ENCODE measurements at regions not wholly inside any gene's neighbourhood (a gene's known extent, or its start where the extent isn't known, plus 50 kb on each side); places are given as distances from the start of the nearest gene placed in this dataset.
"Not testable (repeated sequence)": the region's sequence is repeated elsewhere in the genome, so short reads cannot be mapped to it uniquely, and the experiment has no call there.

- Histone ChIP-seq H3K36me3 (ENCODE audit: control insufficient read depth in 2 of 2, insufficient read depth in 2 of 2, low read length in 2 of 2) (no peaks in the 10 kb centered on the region), H3K27me3 (ENCODE audit: control insufficient read depth in 1 of 2, insufficient read depth in 2 of 2, low read length in 2 of 2) (no peaks in the 10 kb centered on the region), H3K4me1 (ENCODE audit: control insufficient read depth, insufficient read depth, low read length) (no peaks in the 10 kb centered on the region), H3K27ac (ENCODE audit: low read length) (no peak overlapping the region), H3K9ac (ENCODE audit: low read length in 2 of 2) (no peak overlapping the region), H3K4me3 (ENCODE audit: low read length in 2 of 2) (no peak overlapping the region), H3K9me3 (ENCODE audit: control insufficient read depth in 2 of 2, low read length in 2 of 2) (no peaks in the 10 kb centered on the region)
Observed at GRCh38 chr6:6872459-6873344, 235.1 kb upstream of the RREB1 start.

- H3K27me3 ChIP-seq (ENCODE audit: control insufficient read depth in 1 of 2, insufficient read depth in 2 of 2, low read length in 2 of 2) = no peaks in the 10 kb centered on the region
- H3K9ac ChIP-seq (ENCODE audit: low read length in 2 of 2) = no peak overlapping the region
Observed at GRCh38 chr6:6873778-6874177, 234.0 kb upstream of the RREB1 start.

GRCh38 chr6:6875818-6876470 is 231.8 kb upstream of the RREB1 start:
- Histone ChIP-seq H3K4me3 (ENCODE audit: low read length in 2 of 2) (no peak overlapping the region), H3K4me1 (ENCODE audit: control insufficient read depth, insufficient read depth, low read length) (no peaks in the 10 kb centered on the region), H3K27me3 (ENCODE audit: control insufficient read depth in 1 of 2, insufficient read depth in 2 of 2, low read length in 2 of 2) (no peaks in the 10 kb centered on the region), H3K27ac (ENCODE audit: low read length) (no peak overlapping the region), H3K9ac (ENCODE audit: low read length in 2 of 2) (no peak overlapping the region), H3K36me3 (ENCODE audit: control insufficient read depth in 2 of 2, insufficient read depth in 2 of 2, low read length in 2 of 2) (no peaks in the 10 kb centered on the region), H3K9me3 (ENCODE audit: control insufficient read depth in 2 of 2, low read length in 2 of 2) (no peaks in the 10 kb centered on the region)

More at GRCh38 chr6:6873778-6874177, 234.0 kb upstream of the RREB1 start:
- Histone ChIP-seq H3K27ac (ENCODE audit: low read length) (no peak overlapping the region), H3K9me3 (ENCODE audit: control insufficient read depth in 2 of 2, low read length in 2 of 2) (no peaks in the 10 kb centered on the region), H3K4me1 (ENCODE audit: control insufficient read depth, insufficient read depth, low read length) (no peaks in the 10 kb centered on the region), H3K36me3 (ENCODE audit: control insufficient read depth in 2 of 2, insufficient read depth in 2 of 2, low read length in 2 of 2) (no peaks in the 10 kb centered on the region), H3K4me3 (ENCODE audit: low read length in 2 of 2) (no peak overlapping the region)

GRCh38 chr6:6877792-6878191 is 230.0 kb upstream of the RREB1 start:
- not testable (repeated sequence) for H3K9ac ChIP-seq (ENCODE audit: low read length in 2 of 2); H3K27ac ChIP-seq (ENCODE audit: low read length); H3K27me3 ChIP-seq (ENCODE audit: control insufficient read depth in 1 of 2, insufficient read depth in 2 of 2, low read length in 2 of 2); H3K4me3 ChIP-seq (ENCODE audit: low read length in 2 of 2); H3K9me3 ChIP-seq (ENCODE audit: control insufficient read depth in 2 of 2, low read length in 2 of 2); H3K36me3 ChIP-seq (ENCODE audit: control insufficient read depth in 2 of 2, insufficient read depth in 2 of 2, low read length in 2 of 2); H3K4me1 ChIP-seq (ENCODE audit: control insufficient read depth, insufficient read depth, low read length)

GRCh38 chr6:6878887-6879585 is 228.7 kb upstream of the RREB1 start:
- Histone ChIP-seq H3K4me3 (ENCODE audit: low read length in 2 of 2) (no peak overlapping the region), H3K36me3 (ENCODE audit: control insufficient read depth in 2 of 2, insufficient read depth in 2 of 2, low read length in 2 of 2) (no peaks in the 10 kb centered on the region), H3K27ac (ENCODE audit: low read length) (no peak overlapping the region), H3K27me3 (ENCODE audit: control insufficient read depth in 1 of 2, insufficient read depth in 2 of 2, low read length in 2 of 2) (no peaks in the 10 kb centered on the region), H3K9me3 (ENCODE audit: control insufficient read depth in 2 of 2, low read length in 2 of 2) (no peaks in the 10 kb centered on the region), H3K4me1 (ENCODE audit: control insufficient read depth, insufficient read depth, low read length) (no peaks in the 10 kb centered on the region), H3K9ac (ENCODE audit: low read length in 2 of 2) (no peak overlapping the region)

GRCh38 chr6:6879586-6879974 is 228.2 kb upstream of the RREB1 start:
- not testable (repeated sequence) for H3K9ac ChIP-seq (ENCODE audit: low read length in 2 of 2); H3K27ac ChIP-seq (ENCODE audit: low read length); H3K4me3 ChIP-seq (ENCODE audit: low read length in 2 of 2); H3K36me3 ChIP-seq (ENCODE audit: control insufficient read depth in 2 of 2, insufficient read depth in 2 of 2, low read length in 2 of 2); H3K9me3 ChIP-seq (ENCODE audit: control insufficient read depth in 2 of 2, low read length in 2 of 2); H3K4me1 ChIP-seq (ENCODE audit: control insufficient read depth, insufficient read depth, low read length); H3K27me3 ChIP-seq (ENCODE audit: control insufficient read depth in 1 of 2, insufficient read depth in 2 of 2, low read length in 2 of 2)

GRCh38 chr6:6880745-6881437 is 226.9 kb upstream of the RREB1 start:
- Histone ChIP-seq H3K27me3 (ENCODE audit: control insufficient read depth in 1 of 2, insufficient read depth in 2 of 2, low read length in 2 of 2) (no peaks in the 10 kb centered on the region), H3K4me1 (ENCODE audit: control insufficient read depth, insufficient read depth, low read length) (peaks cover 2% of the 10 kb centered on the region)

GRCh38 chr6:6881438-6882225 is 226.1 kb upstream of the RREB1 start:
- Histone ChIP-seq H3K36me3 (ENCODE audit: control insufficient read depth in 2 of 2, insufficient read depth in 2 of 2, low read length in 2 of 2) (no peaks in the 10 kb centered on the region), H3K4me1 (ENCODE audit: control insufficient read depth, insufficient read depth, low read length) (peaks cover 2% of the 10 kb centered on the region), H3K27me3 (ENCODE audit: control insufficient read depth in 1 of 2, insufficient read depth in 2 of 2, low read length in 2 of 2) (no peaks in the 10 kb centered on the region), H3K9ac (ENCODE audit: low read length in 2 of 2) (no peak overlapping the region), H3K4me3 (ENCODE audit: low read length in 2 of 2) (no peak overlapping the region), H3K27ac (ENCODE audit: low read length) (no peak overlapping the region), H3K9me3 (ENCODE audit: control insufficient read depth in 2 of 2, low read length in 2 of 2) (no peaks in the 10 kb centered on the region)

More at GRCh38 chr6:6880745-6881437, 226.9 kb upstream of the RREB1 start:
- Histone ChIP-seq H3K9me3 (ENCODE audit: control insufficient read depth in 2 of 2, low read length in 2 of 2) (no peaks in the 10 kb centered on the region), H3K9ac (ENCODE audit: low read length in 2 of 2) (no peak overlapping the region), H3K4me3 (ENCODE audit: low read length in 2 of 2) (no peak overlapping the region), H3K27ac (ENCODE audit: low read length) (no peak overlapping the region), H3K36me3 (ENCODE audit: control insufficient read depth in 2 of 2, insufficient read depth in 2 of 2, low read length in 2 of 2) (no peaks in the 10 kb centered on the region)

GRCh38 chr6:6882592-6882991 is 225.2 kb upstream of the RREB1 start:
- no peak overlapping the region for H3K27ac ChIP-seq (ENCODE audit: low read length)

GRCh38 chr6:6883011-6883410 is 224.8 kb upstream of the RREB1 start:
- Histone ChIP-seq H3K9me3 (ENCODE audit: control insufficient read depth in 2 of 2, low read length in 2 of 2) (no peaks in the 10 kb centered on the region), H3K36me3 (ENCODE audit: control insufficient read depth in 2 of 2, insufficient read depth in 2 of 2, low read length in 2 of 2) (no peaks in the 10 kb centered on the region), H3K27ac (ENCODE audit: low read length) (no peak overlapping the region)

More at GRCh38 chr6:6882592-6882991, 225.2 kb upstream of the RREB1 start:
- Histone ChIP-seq H3K9ac (ENCODE audit: low read length in 2 of 2) (no peak overlapping the region), H3K27me3 (ENCODE audit: control insufficient read depth in 1 of 2, insufficient read depth in 2 of 2, low read length in 2 of 2) (no peaks in the 10 kb centered on the region), H3K4me1 (ENCODE audit: control insufficient read depth, insufficient read depth, low read length) (peaks cover 2% of the 10 kb centered on the region), H3K36me3 (ENCODE audit: control insufficient read depth in 2 of 2, insufficient read depth in 2 of 2, low read length in 2 of 2) (no peaks in the 10 kb centered on the region), H3K9me3 (ENCODE audit: control insufficient read depth in 2 of 2, low read length in 2 of 2) (no peaks in the 10 kb centered on the region), H3K4me3 (ENCODE audit: low read length in 2 of 2) (no peak overlapping the region)

More at GRCh38 chr6:6883011-6883410, 224.8 kb upstream of the RREB1 start:
- peaks cover 2% of the 10 kb centered on the region for H3K4me1 ChIP-seq (ENCODE audit: control insufficient read depth, insufficient read depth, low read length)
- no peak overlapping the region for H3K4me3 ChIP-seq (ENCODE audit: low read length in 2 of 2)
- no peaks in the 10 kb centered on the region for H3K27me3 ChIP-seq (ENCODE audit: control insufficient read depth in 1 of 2, insufficient read depth in 2 of 2, low read length in 2 of 2)
- H3K9ac ChIP-seq (ENCODE audit: low read length in 2 of 2) = no peak overlapping the region
